Right atrium auricular region (tissue), 2 donors: ENCODE measurements at regions not wholly inside any gene's neighbourhood (a gene's known extent, or its start where the extent isn't known, plus 50 kb on each side); places are given as distances from the start of the nearest gene placed in this dataset.
A peak's percentile ranks its signal among the peaks of the same experiment; 100 is the strongest.

Source experiments
- DNase-seq: peaks from one replicate; pipeline ENCODE4 v3.0.0-alpha.2; 2019; ENCODE audit warnings: low spot score
- H3K27ac ChIP-seq, 2 donors: fragments of 200-600 bp; sonication (generic); 1 replicate in 1 of 2; 2 replicates in 1 of 2; pipeline ENCODE4 v1.5.1; 2016 to 2019
- H3K27me3 ChIP-seq, 2 donors: fragments of 200-600 bp; sonication (generic); one replicate each; pipeline versions ENCODE4 v1.5.1 to v1.6.0; 2017 to 2019
- H3K36me3 ChIP-seq: fragments of 200-600 bp; sonication (generic); one replicate; pipeline ENCODE4 v1.5.1; 2016
- H3K4me1 ChIP-seq, 2 donors: fragments of 200-600 bp; sonication (generic); one replicate each; pipeline versions ENCODE4 v1.5.1 to v1.6.0; 2017 to 2019
- H3K4me3 ChIP-seq, 2 donors: fragments of 200-600 bp; sonication (generic); 1 replicate in 1 of 2; 2 replicates in 1 of 2; pipeline ENCODE4 v1.5.1; 2017 to 2019; ENCODE audit warnings: mild to moderate bottlenecking in 1 of 2, moderate library complexity in 1 of 2
- H3K9me3 ChIP-seq, 2 donors: fragments of 200-600 bp; sonication (generic); one replicate each; pipeline ENCODE4 v1.5.1; 2019
- TF ChIP-seq, protein P1 (sequence below), 2 donors: fragments of 200-600 bp; sonication (generic); IDR thresholded peaks; one replicate each; pipeline ENCODE4 v1.5.1; 2019; ENCODE audit warnings: antibody characterized with exemption in 2 of 2

DNA sequence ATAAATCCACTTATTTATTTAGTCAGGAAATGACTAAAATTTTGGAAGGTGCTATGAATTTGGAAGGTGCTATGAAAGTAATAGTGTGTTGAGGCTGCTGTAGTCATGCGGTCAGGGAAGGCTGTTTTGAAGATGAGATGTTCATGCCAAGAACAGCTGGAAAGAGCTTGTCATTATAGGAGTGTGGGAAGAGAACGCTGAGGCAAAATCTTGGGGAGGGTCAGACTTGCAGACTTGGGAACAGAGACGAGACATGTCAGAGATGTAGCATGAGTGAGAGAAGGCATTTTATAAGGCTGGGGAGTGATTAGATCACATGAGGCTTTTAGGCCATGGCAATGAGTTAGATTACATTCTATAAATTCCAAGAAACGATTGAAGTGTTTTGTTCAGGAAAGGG, 124.0 kb upstream of the B3GAT2 start:
- H3K4me1 ChIP-seq = peaks cover 0 to 17% of the 10 kb centered on the region in 2 donors
- H3K27ac ChIP-seq = peak overlapping the region in 1 of 2 donors; percentile 34
- TF ChIP-seq, protein P1, sequence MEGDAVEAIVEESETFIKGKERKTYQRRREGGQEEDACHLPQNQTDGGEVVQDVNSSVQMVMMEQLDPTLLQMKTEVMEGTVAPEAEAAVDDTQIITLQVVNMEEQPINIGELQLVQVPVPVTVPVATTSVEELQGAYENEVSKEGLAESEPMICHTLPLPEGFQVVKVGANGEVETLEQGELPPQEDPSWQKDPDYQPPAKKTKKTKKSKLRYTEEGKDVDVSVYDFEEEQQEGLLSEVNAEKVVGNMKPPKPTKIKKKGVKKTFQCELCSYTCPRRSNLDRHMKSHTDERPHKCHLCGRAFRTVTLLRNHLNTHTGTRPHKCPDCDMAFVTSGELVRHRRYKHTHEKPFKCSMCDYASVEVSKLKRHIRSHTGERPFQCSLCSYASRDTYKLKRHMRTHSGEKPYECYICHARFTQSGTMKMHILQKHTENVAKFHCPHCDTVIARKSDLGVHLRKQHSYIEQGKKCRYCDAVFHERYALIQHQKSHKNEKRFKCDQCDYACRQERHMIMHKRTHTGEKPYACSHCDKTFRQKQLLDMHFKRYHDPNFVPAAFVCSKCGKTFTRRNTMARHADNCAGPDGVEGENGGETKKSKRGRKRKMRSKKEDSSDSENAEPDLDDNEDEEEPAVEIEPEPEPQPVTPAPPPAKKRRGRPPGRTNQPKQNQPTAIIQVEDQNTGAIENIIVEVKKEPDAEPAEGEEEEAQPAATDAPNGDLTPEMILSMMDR (IDR thresholded peaks at IDR 0.05) = no peak
- no peak for DNase-seq
- no peak overlapping the region for H3K4me3 ChIP-seq
- peaks cover 0 to 19% of the 10 kb centered on the region in 2 donors for H3K9me3 ChIP-seq
- no peaks in the 10 kb centered on the region for H3K36me3 ChIP-seq
- H3K27me3 ChIP-seq = no peaks in the 10 kb centered on the region

DNA sequence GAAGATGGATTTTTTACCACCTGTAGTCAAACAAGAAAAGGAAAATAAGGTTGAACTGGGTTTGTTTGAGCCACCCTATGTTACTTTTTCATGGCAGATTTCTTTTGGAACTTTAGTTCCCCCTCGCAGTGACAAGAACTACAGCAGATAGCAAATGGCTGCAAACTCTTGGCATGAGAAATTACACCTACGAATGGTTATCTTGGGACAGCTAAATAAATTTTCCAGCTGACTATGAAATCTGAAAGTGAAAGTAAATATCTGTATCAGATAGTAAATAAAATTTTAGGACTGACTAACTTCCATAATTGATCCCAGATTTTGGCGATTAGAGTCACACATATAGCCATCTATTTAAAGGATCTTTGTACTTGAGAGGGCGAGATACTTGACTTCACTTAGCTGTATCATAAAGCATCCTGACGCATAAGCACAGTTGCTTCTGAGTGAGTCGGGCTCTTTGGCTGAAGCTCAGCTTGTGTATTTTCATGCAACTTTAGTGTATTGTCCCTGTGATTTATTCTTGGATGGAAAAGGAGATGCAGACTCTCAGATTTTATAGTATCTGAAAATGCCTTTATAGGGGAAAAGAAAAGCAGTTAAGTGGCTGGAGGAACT, 125.3 kb upstream of the B3GAT2 start:
- TF ChIP-seq, protein P1 (IDR thresholded peaks at IDR 0.05) = no peak
- H3K4me1 ChIP-seq = peaks cover 0 to 17% of the 10 kb centered on the region in 2 donors
- no peaks in the 10 kb centered on the region for H3K27me3 ChIP-seq
- DNase-seq = no peak
- H3K4me3 ChIP-seq = peak overlapping the region; percentile 2 to 16
- H3K9me3 ChIP-seq = peaks cover 0 to 13% of the 10 kb centered on the region in 2 donors
- peak overlapping the region in 1 of 2 donors; percentile 6 for H3K27ac ChIP-seq
- no peaks in the 10 kb centered on the region for H3K36me3 ChIP-seq

DNA sequence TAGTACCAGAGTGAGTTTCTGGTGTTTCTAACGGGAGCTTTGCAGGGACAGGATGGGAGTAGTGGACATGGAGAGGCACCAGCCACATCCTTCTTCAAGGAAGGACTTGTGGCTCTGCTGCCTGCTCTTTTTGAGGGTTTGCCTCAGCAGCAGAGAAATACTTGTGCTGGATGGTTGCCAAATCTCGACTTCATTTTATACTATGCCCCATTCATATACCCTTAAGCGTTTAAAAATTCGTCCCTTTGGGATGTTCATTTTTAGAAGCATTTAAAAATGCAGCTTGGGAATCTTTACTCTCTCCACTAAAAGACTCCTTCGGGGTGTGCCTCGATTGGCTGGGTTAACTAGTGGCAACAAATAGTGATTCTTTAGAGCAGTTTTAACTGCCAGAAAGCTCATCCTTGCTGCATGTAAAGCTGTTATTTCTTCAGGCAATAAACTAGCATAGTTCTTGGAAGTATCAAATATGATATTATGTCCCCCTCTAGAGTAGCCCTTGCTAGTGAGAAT, 126.5 kb upstream of the B3GAT2 start:
- no peaks in the 10 kb centered on the region for H3K36me3 ChIP-seq
- H3K4me1 ChIP-seq = peaks cover 0 to 17% of the 10 kb centered on the region in 2 donors
- H3K9me3 ChIP-seq = peaks cover 0 to under 1% of the 10 kb centered on the region in 2 donors
- H3K27ac ChIP-seq = peak overlapping the region in 1 of 2 donors; percentile 2
- no peak for DNase-seq
- H3K27me3 ChIP-seq = no peaks in the 10 kb centered on the region
- no peak overlapping the region for H3K4me3 ChIP-seq
- TF ChIP-seq, protein P1 (IDR thresholded peaks at IDR 0.05) = no peak

DNA sequence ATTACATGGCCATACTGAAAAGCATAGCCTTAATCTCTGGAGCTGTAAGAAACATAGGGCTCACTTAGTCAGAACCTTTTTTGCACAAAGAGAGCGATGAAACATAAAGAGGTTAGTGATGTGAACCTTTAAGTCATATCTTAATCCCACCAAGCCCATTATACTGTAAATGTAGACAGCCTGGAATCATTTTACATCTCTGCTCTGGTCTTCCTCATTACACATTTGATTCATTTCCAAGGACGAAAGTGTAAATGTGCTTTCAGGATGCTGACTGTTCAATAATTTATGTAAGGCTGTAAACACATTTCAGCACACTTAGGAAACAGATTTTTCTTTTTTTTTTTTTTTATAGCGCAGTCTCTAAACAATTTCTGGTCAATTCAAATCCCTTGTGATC, 131.3 kb upstream of the B3GAT2 start:
- H3K4me3 ChIP-seq = no peak overlapping the region
- no peak overlapping the region for H3K27ac ChIP-seq
- H3K36me3 ChIP-seq = no peaks in the 10 kb centered on the region
- H3K27me3 ChIP-seq = no peaks in the 10 kb centered on the region
- no peak for DNase-seq
- TF ChIP-seq, protein P1 (IDR thresholded peaks at IDR 0.05) = no peak
- H3K4me1 ChIP-seq = peaks cover 0 to under 1% of the 10 kb centered on the region in 2 donors
- no peaks in the 10 kb centered on the region for H3K9me3 ChIP-seq

DNA sequence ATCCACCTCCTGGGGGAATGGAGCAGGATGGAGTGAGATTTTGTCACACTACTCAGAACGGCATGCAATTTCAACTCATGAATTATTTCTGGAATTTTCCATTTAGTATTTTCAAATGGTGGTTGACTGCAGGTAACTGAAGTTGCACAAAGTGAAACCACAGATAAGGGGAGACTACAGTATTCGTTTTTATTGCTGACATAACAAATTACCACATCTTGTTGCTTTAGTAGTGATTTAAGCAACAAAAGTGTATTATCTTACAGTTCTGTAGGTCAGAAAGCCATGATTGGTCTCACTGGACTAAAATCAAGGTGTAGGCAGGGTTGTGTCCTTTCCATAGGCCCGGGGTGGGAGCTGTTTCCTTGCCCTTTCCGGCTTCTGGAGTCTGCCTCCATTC, 133.4 kb upstream of the B3GAT2 start:
- no peak for DNase-seq
- Histone ChIP-seq H3K4me1 (no peaks in the 10 kb centered on the region), H3K27ac (no peak overlapping the region), H3K4me3 (no peak overlapping the region), H3K27me3 (no peaks in the 10 kb centered on the region), H3K9me3 (no peaks in the 10 kb centered on the region), H3K36me3 (no peaks in the 10 kb centered on the region)
- TF ChIP-seq, protein P1 (IDR thresholded peaks at IDR 0.05) = no peak

DNA sequence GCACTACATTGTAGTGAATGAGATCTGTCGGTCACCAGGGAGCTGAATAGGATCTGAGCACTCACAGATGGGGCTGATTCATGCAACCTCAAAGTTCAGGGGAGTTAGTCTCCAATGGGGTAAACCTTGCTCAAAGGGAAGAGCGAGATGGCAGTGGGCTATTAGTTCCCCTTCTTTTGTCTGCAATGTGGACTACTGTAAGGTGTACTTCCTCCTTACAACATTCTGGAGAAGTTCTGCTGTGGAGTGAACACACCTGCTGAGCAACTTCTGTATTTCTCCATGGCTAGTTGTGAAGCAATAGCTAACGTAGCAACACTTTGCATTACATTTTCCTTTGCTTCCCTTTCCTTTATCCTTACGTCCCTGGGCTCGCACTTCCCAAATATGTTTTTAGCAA, 134.3 kb upstream of the B3GAT2 start:
- Histone ChIP-seq H3K4me3 (no peak overlapping the region), H3K27ac (no peak overlapping the region), H3K4me1 (no peaks in the 10 kb centered on the region), H3K27me3 (no peaks in the 10 kb centered on the region), H3K9me3 (no peaks in the 10 kb centered on the region), H3K36me3 (no peaks in the 10 kb centered on the region)
- DNase-seq = no peak
- TF ChIP-seq, protein P1 (IDR thresholded peaks at IDR 0.05) = no peak
